Fibroblast of lung (primary cell): ENCODE measurements at regions not wholly inside any gene's neighbourhood (a gene's known extent, or its start where the extent isn't known, plus 50 kb on each side); places are given as distances from the start of the nearest gene placed in this dataset.

Source experiments
- CTCF ChIP-seq, 2 donors: IDR thresholded peaks in 1 of 2; conservative IDR thresholded peaks in 1 of 2; 1 replicate in 1 of 2; 2 replicates in 1 of 2; pipeline ENCODE4 v1.5.1; 2011 to 2012; ENCODE audit warnings: low read length in 2 of 2, control low read depth in 1 of 2, inconsistent platforms in 1 of 2, low read depth in 1 of 2, mild to moderate bottlenecking in 1 of 2
- EZH2 ChIP-seq: IDR thresholded peaks from 2 replicates; pipeline ENCODE4 v1.5.1; 2012; ENCODE audit warnings: low read length, control low read depth, mild to moderate bottlenecking; ENCODE audit errors: missing control alignments

- no peak for TF ChIP-seq CTCF (conservative IDR thresholded peaks at IDR 0.05 in 1 of 2, IDR thresholded peaks at IDR 0.05 in 1 of 2; ENCODE audit: low read depth in 1 of 2, low read length in 2 of 2)
- TF ChIP-seq EZH2: no peak
Observed at GRCh38 chr3:3699816-3700633, 99.2 kb upstream of the LRRN1 start.
